ENCODE measurements at regions not wholly inside any gene's neighbourhood (a gene's known extent, or its start where the extent isn't known, plus 50 kb on each side); places are given as distances from the start of the nearest gene placed in this dataset.

GRCh38 chr1:104358621-104359020, 608.9 kb downstream of the AMY1C start:
- 32% methylated on average over 3 of the region's 3 CpGs for WGBS (ENCODE audit: low lambda C conversion rate)
- H3K4me3 ChIP-seq (replicated peaks in 1 of 3; ENCODE audit: insufficient read depth in 1 of 3, low read depth in 2 of 3, low read length in 3 of 3), result no peak overlapping the region
- no peaks in the 10 kb centered on the region for H3K27me3 ChIP-seq (ENCODE audit: control insufficient read depth in 1 of 2, insufficient read depth in 2 of 2, low read length in 2 of 2)
- H4K20me1 ChIP-seq (ENCODE audit: insufficient read depth, low read length), result no peaks in the 10 kb centered on the region
- no peak overlapping the region for H2AFZ ChIP-seq (ENCODE audit: low read length)
- BruUV-seq (replicated peaks), result no TSS peak
- FAIRE-seq (no peak), ATAC-seq (no peak), DNase-seq (ENCODE audit: low spot score) (no peak)
- TF ChIP-seq, protein P1, sequence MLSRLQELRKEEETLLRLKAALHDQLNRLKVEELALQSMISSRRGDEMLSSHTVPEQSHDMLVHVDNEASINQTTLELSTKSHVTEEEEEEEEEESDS (CRISPR knock-in tag; IDR thresholded peaks at IDR 0.05; ENCODE audit: borderline replicate concordance), result no peak
- TF ChIP-seq KLF11 (CRISPR knock-in tag; IDR thresholded peaks at IDR 0.05) (no peak), PHF20 (CRISPR knock-in tag; IDR thresholded peaks at IDR 0.05) (no peak), ZNF441 (CRISPR knock-in tag; IDR thresholded peaks at IDR 0.05; ENCODE audit: borderline replicate concordance) (no peak), ZNF652 (CRISPR knock-in tag; IDR thresholded peaks at IDR 0.05; ENCODE audit: borderline replicate concordance, low read depth) (no peak), HNF4G (IDR thresholded peaks at IDR 0.05; ENCODE audit: borderline replicate concordance, low read depth, low read length) (no peak), HNF4G (CRISPR knock-in tag; IDR thresholded peaks at IDR 0.05; ENCODE audit: borderline replicate concordance, low read depth) (no peak), SP4 (CRISPR knock-in tag; IDR thresholded peaks at IDR 0.05) (no peak), ZNF619 (CRISPR knock-in tag; IDR thresholded peaks at IDR 0.05) (no peak), HMG20B (CRISPR knock-in tag; conservative IDR thresholded peaks at IDR 0.05) (no peak), ZNF674 (CRISPR knock-in tag; IDR thresholded peaks at IDR 0.05; ENCODE audit: low read depth) (no peak), ZNF672 (CRISPR knock-in tag; IDR thresholded peaks at IDR 0.05) (no peak), BORCS8-MEF2B (CRISPR knock-in tag; IDR thresholded peaks at IDR 0.05) (no peak), ZNF7 (CRISPR knock-in tag; IDR thresholded peaks at IDR 0.05) (no peak), ARNTL (CRISPR knock-in tag; IDR thresholded peaks at IDR 0.05) (no peak)
- TF ChIP-seq, protein P2, sequence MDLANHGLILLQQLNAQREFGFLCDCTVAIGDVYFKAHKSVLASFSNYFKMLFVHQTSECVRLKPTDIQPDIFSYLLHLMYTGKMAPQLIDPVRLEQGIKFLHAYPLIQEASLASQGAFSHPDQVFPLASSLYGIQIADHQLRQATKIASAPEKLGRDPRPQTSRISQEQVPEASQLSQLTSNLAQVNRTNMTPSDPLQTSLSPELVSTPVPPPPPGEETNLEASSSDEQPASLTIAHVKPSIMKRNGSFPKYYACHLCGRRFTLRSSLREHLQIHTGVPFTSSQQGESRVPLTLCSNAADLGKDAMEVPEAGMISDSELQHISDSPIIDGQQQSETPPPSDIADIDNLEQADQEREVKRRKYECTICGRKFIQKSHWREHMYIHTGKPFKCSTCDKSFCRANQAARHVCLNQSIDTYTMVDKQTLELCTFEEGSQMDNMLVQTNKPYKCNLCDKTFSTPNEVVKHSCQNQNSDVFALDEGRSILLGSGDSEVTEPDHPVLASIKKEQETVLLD (CRISPR knock-in tag; IDR thresholded peaks at IDR 0.05; ENCODE audit: low read depth), result no peak
- TF ChIP-seq, protein P3, sequence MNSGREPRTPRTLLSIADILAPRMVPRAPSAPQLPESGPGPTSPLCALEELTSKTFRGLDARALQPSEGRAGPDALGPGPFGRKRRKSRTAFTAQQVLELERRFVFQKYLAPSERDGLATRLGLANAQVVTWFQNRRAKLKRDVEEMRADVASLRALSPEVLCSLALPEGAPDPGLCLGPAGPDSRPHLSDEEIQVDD (CRISPR knock-in tag; IDR thresholded peaks at IDR 0.05; ENCODE audit: borderline replicate concordance), result no peak
- H3K79me2 ChIP-seq (ENCODE audit: insufficient read depth, low read length), result no peaks in the 10 kb centered on the region
- no peak overlapping the region for H3K9ac ChIP-seq (ENCODE audit: insufficient read depth, low read depth, low read length)
- no peak overlapping the region for H3K4me2 ChIP-seq (ENCODE audit: low read depth, low read length)
- H3K36me3 ChIP-seq (replicated peaks in 1 of 2; ENCODE audit: control insufficient read depth in 1 of 2, insufficient read depth in 2 of 2, low read length in 2 of 2), result no peaks in the 10 kb centered on the region
- no peaks in the 10 kb centered on the region for H3K4me1 ChIP-seq (ENCODE audit: insufficient read depth, low read length)
- CTCF ChIA-PET (ENCODE audit: low intra/inter-chr PET ratio, low total read pairs), result no interaction called here
- intact Hi-C loops (cut with micrococcal nuclease; ENCODE audit: unreplicated experiment) (no loop called here), in situ Hi-C loops (cut with HindIII; ENCODE audit: extremely low pct_ligation_motif_present, low pct_unique_long_range_greater_than_20kb) (no loop called here)
- POLR2A ChIA-PET, result no interaction called here
- H3K27ac ChIP-seq (ENCODE audit: extremely low read length, insufficient read depth, low read length), result no peak overlapping the region
- peaks cover 22% of the 10 kb centered on the region for H3K9me3 ChIP-seq (ENCODE audit: low read length)
